ENCODE measurements at regions not wholly inside any gene's neighbourhood (a gene's known extent, or its start where the extent isn't known, plus 50 kb on each side); places are given as distances from the start of the nearest gene placed in this dataset.

DNA sequence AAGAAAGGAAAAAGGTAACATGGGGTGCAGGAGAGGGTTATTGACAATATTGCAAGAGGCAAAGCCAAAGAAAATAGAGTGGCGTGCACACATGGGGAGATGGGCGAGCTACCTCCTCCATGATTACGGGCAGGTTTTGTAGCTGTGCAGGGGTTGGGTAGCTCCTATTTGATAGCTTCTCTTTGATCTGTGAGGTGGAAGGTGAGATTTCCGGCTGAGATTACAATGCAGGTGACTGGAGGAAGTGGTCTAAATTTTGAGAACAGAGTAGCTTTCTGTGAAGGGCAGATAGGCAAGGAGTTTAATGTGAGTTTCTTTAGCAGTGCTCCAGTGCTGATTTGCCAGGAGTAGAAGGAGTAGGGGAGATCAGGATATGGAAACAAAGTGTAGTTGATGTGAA, 263.4 kb downstream of the PLA2G4A start:
- no peak for DNase-seq

DNA sequence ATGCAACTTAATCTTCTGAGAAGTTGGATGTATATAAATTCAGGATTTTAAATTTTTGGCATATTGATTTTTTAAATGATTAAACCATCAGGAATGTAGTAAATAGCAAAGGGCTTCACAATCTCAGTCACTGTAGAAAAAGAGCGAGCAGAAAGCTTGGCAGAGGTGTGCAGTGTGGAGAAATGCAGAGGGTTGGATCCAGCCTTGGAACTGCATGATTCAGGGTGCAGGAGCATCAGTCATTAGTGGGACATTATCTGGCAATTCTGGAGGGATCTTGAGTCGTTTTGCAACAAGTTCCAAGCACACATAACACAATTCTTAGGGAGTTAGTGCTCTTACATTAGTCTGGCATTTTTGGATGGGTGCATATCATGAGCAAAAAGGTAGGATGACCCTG, 267.9 kb downstream of the PLA2G4A start:
- DNase-seq = no peak

GRCh38 chr1:187110351-187110750, 281.6 kb downstream of the PLA2G4A start:
- DNase-seq = no peak

GRCh38 chr1:187114792-187115191, 286.0 kb downstream of the PLA2G4A start:
- DNase-seq = no peak

GRCh38 chr1:187121661-187122060, 292.9 kb downstream of the PLA2G4A start:
- DNase-seq = no peak

DNA sequence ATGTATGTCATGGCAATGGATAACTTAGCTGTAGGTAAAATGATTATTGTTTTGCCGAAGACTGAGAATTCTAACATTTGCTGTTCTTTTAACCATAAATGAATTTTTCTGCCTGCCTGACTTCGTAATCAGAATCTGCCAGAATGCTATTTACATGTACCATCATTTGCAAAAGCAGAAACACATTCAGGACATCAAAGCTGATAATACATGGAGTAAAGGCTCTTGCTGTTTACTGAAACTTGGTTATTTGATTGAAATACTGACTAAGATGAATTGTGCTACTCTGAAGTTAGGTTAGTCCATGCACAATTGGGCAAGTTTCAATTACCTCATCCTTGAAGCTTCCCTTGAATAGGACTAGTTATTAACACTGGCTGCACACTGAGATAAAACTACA, 293.8 kb downstream of the PLA2G4A start:
- no peak for DNase-seq

- no peak for DNase-seq
Measured at GRCh38 chr1:187129132-187129531, 300.4 kb downstream of the PLA2G4A start.

DNA sequence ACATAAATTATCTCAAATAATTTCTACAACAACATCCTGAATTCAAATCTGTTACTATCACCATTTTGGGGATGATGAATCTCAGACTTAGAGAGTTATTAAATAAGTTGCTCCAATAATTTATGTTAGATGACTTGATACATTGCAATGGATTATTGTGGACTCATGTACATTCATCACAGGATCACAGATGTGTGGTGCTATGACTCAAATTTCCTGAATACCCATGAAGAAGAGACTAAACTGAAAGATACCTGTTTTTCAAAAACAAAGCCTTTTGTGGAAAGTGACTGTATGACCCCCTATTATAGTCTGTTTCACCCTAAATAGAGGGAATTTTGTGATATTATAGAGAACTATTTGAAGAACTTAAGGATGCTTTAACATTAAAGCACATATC, 315.0 kb downstream of the PLA2G4A start:
- no peak for DNase-seq

- no peak for DNase-seq
Measured at GRCh38 chr1:187146388-187146787, 317.6 kb downstream of the PLA2G4A start.

- DNase-seq = no peak
Measured at GRCh38 chr1:187151555-187151954, 322.8 kb downstream of the PLA2G4A start.

DNA sequence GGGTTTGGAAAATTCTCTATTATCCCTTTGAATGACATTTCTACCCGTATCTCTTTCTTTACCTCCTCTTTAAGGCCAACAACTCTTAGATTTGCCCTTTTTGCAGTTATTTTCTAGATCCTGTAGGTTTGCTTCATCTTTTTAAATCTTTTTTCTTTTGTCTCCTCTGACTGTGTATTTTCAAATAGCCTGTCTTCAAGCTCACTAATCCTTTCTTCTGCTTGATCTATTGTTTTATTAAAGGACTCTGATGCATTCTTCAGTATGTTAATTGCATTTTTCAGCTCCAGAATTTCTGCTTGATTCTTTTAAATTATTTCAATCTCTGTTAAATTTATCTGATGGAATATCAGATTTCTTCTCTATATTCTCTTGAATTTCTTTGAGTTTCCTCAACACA, 324.3 kb downstream of the PLA2G4A start:
- DNase-seq = no peak

GRCh38 chr1:187157115-187157514, 328.4 kb downstream of the PLA2G4A start:
- no peak for DNase-seq

DNA sequence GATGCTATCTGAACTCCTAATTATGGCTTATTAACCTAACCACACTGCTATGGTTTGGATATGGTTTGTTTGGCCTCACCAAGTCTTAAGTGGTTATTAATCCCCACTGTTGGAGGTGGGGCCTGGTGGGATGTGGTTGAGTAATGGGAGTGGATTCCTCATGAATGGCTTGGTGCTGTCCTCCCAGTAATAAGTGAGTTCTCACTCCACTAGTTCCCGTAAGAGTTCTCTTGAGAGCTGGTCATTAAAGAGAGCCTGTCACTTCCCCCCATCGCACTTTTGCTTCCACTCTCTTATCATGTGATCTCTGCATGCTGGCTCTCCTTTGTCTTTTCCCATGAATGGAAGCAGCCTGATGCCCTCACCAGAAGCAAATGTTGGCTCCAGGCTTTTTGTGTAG, 328.8 kb downstream of the PLA2G4A start:
- no peak for DNase-seq

- DNase-seq = no peak
Measured at GRCh38 chr1:187167555-187167954, 338.8 kb downstream of the PLA2G4A start.

- no peak for DNase-seq
Measured at GRCh38 chr1:187168297-187168696, 339.5 kb downstream of the PLA2G4A start.

- no peak for DNase-seq
Measured at GRCh38 chr1:187185389-187185788, 356.6 kb downstream of the PLA2G4A start.

- no peak for DNase-seq
Measured at GRCh38 chr1:187197685-187198084, 368.9 kb downstream of the PLA2G4A start.

DNA sequence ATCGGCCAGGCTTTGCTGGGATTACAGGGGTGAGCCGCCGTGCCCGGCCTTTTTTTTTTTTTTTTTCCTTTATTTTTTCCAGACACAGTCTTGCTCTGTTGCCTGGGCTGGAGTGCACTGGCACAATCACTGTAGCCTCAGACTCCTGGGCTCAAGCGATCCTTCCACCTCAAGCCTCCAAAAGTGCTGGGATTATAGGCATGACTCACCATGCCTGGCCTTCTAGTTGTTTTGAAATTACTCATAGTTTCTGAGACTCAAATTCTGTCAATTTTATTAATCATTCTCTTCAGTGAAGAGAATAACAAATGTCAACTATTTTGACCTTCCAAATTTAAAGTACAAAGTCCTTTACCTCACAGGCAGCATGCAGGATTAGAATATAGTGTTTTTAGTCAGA, 374.5 kb downstream of the PLA2G4A start:
- no peak for DNase-seq

DNA sequence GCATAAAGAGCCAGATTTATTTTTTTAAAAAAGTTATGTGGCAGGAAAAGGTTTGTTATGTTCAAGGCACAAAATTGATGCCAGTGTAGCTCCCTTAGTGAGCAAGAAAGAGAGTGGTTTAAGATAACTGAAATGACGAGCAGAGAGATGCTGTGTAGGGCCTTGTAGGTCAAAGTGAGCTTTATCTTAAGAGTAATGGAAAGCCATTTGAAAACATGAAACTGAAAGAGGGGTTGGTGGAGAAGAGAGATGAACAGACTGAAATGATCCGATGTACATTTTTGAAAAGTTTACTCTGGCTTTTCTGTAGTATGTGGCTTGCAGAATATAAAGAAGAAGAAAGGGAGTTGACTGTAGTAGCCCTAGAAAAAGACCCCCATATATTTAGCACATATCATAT, 383.6 kb downstream of the PLA2G4A start:
- DNase-seq = no peak

- no peak for DNase-seq
Measured at GRCh38 chr1:187226396-187226795, 397.6 kb downstream of the PLA2G4A start.

- DNase-seq = no peak
Measured at GRCh38 chr1:187228790-187229189, 400.0 kb downstream of the PLA2G4A start.

DNA sequence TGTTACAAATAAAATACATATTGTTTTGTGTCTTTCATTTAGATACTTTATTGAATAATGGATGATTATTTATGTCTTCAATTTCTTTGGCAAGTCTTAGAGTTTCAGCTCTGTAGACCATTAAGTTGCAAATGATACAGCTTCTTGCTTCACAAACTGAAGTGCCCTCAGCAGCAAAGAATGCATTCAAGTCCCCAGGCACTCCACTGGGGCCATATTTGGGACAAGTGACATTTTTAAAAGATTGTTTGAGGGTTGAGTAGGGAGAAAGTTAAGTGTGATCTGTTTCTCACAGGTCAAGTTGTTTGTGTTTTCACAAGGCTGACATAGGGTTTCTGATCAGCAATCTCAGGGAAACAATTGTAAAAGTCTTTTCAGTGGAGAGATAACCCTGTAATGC, 400.7 kb downstream of the PLA2G4A start:
- no peak for DNase-seq

DNA sequence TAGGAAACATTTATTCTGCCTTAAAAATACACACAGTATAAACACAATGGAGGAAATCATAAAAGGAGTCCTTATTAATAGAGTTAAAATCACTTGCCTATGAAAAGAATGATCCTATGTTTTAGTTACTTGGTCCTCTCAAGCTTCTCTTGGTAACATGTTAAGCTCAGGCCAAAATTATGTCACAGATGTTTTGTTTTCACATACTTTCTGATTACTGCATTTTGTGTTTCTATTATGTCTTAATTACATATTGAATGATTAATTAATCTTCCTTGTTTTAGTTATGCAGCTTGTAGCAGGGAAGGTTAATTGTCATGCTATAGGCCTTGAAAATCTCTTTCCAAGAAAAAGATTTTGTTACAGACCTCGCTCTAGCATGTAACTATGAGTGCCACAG, 406.0 kb downstream of the PLA2G4A start:
- no peak for DNase-seq

- no peak for DNase-seq
Measured at GRCh38 chr1:187236199-187236598, 407.4 kb downstream of the PLA2G4A start.

- DNase-seq = no peak
Measured at GRCh38 chr1:187236676-187237075, 407.9 kb downstream of the PLA2G4A start.

GRCh38 chr1:187237542-187237941, 408.8 kb downstream of the PLA2G4A start:
- DNase-seq = no peak

Data from NCI-H187 treated with DMSO at 0.1 percent for 48 hours (cell line).